ENCODE measurements at regions not wholly inside any gene's neighbourhood (a gene's known extent, or its start where the extent isn't known, plus 50 kb on each side); places are given as distances from the start of the nearest gene placed in this dataset.
A peak's percentile ranks its signal among the peaks of the same experiment; 100 is the strongest.

DNA sequence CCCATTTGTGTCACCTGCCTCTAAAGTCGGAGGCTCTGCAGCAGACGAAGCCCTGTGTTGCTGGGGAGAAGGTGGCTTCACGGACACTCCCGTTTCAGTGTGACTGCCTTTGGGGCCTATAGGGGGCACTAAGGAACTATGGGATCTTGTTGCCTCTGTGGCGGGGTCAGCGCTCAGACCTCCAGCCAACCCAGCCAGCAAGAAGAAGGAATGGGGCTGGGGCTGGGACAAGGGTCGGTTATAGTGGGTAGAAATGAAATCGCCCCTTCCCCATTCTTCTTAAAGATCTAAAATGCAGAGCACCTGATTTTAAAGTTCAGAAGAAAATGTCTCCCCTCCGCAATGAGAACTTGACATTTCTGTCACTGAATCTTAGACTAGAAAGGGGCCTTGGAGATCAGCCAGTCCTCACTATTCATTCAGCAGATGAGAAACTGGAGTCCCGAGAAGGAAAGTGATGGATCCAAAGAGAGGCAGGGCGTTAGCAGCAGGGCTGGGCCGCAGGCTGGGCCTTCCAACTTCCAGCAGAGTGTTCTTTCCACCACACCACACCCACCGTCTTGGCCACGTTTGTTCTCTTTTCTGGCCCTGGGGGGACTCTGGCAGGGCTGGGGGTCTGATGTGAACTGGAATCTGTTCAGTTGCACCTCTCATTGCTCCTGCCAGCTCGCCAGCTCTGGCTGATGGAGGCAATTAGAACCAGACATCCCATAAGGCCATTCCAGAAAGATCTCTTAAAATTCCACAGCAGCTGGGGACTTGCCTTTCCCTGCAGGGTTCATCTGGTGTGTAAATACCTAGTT, 195.4 kb downstream of the OPA1 start:
- TF ChIP-seq, protein P1, sequence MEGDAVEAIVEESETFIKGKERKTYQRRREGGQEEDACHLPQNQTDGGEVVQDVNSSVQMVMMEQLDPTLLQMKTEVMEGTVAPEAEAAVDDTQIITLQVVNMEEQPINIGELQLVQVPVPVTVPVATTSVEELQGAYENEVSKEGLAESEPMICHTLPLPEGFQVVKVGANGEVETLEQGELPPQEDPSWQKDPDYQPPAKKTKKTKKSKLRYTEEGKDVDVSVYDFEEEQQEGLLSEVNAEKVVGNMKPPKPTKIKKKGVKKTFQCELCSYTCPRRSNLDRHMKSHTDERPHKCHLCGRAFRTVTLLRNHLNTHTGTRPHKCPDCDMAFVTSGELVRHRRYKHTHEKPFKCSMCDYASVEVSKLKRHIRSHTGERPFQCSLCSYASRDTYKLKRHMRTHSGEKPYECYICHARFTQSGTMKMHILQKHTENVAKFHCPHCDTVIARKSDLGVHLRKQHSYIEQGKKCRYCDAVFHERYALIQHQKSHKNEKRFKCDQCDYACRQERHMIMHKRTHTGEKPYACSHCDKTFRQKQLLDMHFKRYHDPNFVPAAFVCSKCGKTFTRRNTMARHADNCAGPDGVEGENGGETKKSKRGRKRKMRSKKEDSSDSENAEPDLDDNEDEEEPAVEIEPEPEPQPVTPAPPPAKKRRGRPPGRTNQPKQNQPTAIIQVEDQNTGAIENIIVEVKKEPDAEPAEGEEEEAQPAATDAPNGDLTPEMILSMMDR (conservative IDR thresholded peaks at IDR 0.05 in 1 of 2, IDR thresholded peaks at IDR 0.05 in 1 of 2; ENCODE audit: extremely low read depth in 1 of 2, insufficient read depth in 1 of 2, low read depth in 1 of 2, low read length in 2 of 2), result peak; percentile 34 to 47
- TF ChIP-seq EZH2 (IDR thresholded peaks at IDR 0.05; ENCODE audit: borderline replicate concordance, low read length), result no peak
